ENCODE measurements at regions not wholly inside any gene's neighbourhood (a gene's known extent, or its start where the extent isn't known, plus 50 kb on each side); places are given as distances from the start of the nearest gene placed in this dataset.

DNA sequence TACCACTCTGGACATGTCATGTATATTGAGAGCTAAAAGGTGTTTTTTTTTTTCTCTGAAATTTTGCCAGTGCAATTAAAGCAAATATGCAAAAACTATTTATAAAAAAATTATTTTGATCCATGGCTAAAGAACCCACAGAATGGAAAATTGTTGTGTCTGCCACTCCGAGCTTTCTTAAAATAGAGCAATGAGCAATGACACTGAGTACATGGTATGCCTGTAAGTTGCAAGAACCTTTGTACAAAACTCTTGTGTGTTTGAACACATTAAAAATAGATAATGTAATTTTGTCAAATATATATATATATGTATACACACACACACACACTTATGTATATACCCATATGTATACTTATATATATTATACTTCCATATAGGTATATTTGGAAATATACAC is 1530.9 kb upstream of the B3GALT2 start:
- no peak for DNase-seq (ENCODE audit: low read depth)

DNA sequence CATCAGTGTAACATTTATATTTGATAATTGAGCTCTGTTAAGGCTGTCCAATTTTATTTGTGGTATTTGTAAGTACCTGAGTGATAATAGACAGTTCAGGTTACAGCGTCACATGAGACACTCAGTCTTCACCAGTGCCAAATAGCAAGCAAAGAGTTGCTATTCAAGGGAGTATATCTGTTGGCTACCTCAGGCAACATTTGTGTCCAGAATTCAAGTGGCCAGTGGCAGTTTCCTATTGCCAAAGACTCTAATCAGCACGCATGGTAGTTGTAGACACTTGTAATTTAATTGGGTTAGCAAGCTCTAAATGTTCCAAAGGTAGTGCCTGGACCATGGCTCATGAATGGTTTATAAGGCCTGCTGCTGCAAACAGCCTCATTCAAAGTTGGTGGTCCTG is 1524.3 kb upstream of the B3GALT2 start:
- DNase-seq (ENCODE audit: low read depth), result no peak
- TF ChIP-seq, protein P1, sequence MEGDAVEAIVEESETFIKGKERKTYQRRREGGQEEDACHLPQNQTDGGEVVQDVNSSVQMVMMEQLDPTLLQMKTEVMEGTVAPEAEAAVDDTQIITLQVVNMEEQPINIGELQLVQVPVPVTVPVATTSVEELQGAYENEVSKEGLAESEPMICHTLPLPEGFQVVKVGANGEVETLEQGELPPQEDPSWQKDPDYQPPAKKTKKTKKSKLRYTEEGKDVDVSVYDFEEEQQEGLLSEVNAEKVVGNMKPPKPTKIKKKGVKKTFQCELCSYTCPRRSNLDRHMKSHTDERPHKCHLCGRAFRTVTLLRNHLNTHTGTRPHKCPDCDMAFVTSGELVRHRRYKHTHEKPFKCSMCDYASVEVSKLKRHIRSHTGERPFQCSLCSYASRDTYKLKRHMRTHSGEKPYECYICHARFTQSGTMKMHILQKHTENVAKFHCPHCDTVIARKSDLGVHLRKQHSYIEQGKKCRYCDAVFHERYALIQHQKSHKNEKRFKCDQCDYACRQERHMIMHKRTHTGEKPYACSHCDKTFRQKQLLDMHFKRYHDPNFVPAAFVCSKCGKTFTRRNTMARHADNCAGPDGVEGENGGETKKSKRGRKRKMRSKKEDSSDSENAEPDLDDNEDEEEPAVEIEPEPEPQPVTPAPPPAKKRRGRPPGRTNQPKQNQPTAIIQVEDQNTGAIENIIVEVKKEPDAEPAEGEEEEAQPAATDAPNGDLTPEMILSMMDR (IDR thresholded peaks at IDR 0.05; ENCODE audit: insufficient read depth, low read length), result no peak
- H3K4me3 ChIP-seq (ENCODE audit: low read depth, low read length), result no peak overlapping the region

More for the DNA sequence above, 1530.9 kb upstream of the B3GALT2 start:
- no peak overlapping the region for H3K4me3 ChIP-seq (ENCODE audit: low read depth, low read length)
- TF ChIP-seq, protein P1 (IDR thresholded peaks at IDR 0.05; ENCODE audit: insufficient read depth, low read length), result no peak

DNA sequence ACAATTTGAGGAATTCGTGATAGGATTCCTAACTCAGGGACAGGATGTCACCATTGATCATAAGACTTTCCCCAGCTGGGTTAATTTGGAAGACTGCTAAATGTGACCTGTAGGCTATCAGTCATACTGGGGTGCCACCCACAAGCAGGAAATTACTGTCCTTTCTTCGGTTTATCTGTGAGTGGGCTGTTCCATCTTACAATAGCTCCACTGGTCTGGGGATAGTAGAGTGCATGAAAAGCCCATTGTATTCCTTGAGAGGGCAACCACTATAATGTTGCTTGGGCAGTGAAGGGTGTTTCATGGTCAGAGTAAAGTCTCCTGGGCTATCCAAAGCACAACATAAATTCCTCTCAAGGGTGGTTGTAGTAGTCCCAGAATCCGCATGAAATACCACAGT is 1523.0 kb upstream of the B3GALT2 start:
- no peak overlapping the region for H3K4me3 ChIP-seq (ENCODE audit: low read depth, low read length)
- no peak for DNase-seq (ENCODE audit: low read depth)
- TF ChIP-seq, protein P1 (IDR thresholded peaks at IDR 0.05; ENCODE audit: insufficient read depth, low read length), result no peak

DNA sequence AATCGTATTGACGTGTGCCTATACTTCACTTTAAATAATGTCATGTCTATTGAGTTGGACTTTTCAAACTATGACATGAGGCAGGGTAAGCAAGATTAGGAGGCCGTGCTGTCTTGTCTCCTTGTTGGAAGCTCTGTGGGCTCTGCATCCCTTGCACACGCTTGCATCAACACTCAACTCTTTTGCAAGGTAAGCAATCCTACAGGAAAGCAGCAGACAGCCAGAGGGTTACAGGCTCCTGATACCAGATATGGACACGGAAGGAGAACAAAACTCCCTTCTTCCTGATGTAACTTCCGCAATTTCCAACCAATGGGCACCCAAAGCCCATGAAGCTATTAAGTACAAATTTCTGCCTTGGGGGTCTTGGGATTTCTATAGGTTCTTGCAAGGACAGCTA is 1520.7 kb upstream of the B3GALT2 start:
- DNase-seq (ENCODE audit: low read depth), result no peak
- TF ChIP-seq, protein P1 (IDR thresholded peaks at IDR 0.05; ENCODE audit: insufficient read depth, low read length), result no peak
- no peak overlapping the region for H3K4me3 ChIP-seq (ENCODE audit: low read depth, low read length)

DNA sequence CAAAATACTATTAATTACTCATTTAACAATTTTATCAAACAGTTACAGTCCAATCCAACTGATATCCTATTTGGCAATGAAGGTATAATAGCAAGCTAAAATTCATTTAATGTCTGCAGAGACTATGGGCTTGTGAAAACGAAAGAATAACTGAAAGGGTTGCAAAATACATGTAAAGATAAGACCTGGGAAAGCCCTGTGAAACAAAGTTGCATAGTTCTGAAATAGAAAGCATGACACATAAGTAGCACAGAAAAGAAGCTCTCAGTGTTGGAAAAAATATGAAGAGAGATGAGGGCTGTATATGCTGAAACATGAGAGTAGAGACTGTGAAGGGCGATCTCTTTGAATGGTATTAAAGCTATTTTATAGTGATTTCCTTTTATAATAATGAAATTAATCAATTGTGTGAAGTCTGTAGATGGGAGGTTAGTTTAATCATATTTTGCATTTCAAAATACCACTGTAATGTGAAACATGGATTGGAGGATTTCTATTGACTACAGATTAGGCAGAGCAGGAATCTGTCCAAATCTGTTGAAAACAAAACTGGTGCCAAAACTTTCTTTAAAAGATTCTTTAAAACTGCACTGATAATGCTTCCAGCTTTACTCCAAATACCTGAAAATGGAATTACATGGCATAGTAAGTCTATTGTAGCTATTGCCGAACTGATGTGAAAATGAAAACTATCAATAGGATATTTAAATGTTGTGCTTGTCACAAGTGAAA is 1518.9 kb upstream of the B3GALT2 start:
- no peak overlapping the region for H3K4me3 ChIP-seq (ENCODE audit: low read depth, low read length)

DNA sequence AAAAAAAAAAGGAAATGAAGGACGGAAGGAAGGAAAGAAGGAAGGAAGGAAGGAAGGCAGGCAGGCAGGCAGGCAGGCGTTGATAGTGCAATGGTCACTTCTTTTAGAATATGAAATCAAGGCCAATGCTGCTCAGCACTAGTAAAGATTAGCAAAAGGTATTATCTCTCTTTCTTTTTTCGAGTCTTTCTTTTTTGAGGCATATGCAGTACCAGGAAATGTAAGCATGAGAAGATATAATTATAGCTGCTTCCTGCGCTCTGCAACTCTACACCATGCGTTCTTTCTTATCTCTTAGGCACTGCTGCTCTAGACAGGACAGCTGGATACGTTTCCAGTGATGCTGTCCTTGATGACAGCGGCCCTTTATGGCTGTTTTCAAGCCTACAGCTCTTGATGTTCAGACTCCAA is 1512.5 kb upstream of the B3GALT2 start:
- TF ChIP-seq, protein P1 (IDR thresholded peaks at IDR 0.05; ENCODE audit: insufficient read depth, low read length), result no peak
- DNase-seq (ENCODE audit: low read depth), result no peak
- H3K4me3 ChIP-seq (ENCODE audit: low read depth, low read length), result no peak overlapping the region

More for the DNA sequence above, 1518.9 kb upstream of the B3GALT2 start:
- TF ChIP-seq, protein P1 (IDR thresholded peaks at IDR 0.05; ENCODE audit: insufficient read depth, low read length), result no peak
- DNase-seq (ENCODE audit: low read depth), result no peak

DNA sequence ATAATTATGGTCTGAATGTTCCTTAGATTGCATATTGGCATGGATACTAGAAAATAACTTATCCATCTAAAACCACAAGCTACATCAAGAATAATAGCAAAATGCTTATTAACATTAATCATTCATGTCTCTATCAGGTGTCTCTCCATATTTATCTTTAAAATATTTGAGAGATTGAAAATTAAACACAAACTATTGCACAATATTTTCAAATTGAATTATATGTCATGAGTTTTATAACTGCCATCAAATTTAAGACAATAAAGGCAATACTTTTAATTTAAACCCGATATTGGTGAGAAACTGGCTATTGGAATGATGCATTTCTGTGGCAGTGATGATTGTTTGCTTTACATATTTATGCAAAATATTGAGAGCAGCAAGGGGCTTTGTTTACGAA is 1506.8 kb upstream of the B3GALT2 start:
- TF ChIP-seq, protein P1 (IDR thresholded peaks at IDR 0.05; ENCODE audit: insufficient read depth, low read length), result no peak
- H3K4me3 ChIP-seq (ENCODE audit: low read depth, low read length), result no peak overlapping the region
- DNase-seq (ENCODE audit: low read depth), result no peak
